A673 (cell line): ENCODE measurements at regions not wholly inside any gene's neighbourhood (a gene's known extent, or its start where the extent isn't known, plus 50 kb on each side); places are given as distances from the start of the nearest gene placed in this dataset.

ENCODE experiments used
- BruUV-seq: library from RNA; stranded (reverse); fragments of 400-500 nt; replicated peaks from 2 replicates; lab custom pipeline; 2021; lab: Mats Ljungman, UMichigan
- CTCF ChIA-PET: fragments of 300-600 bp; sonication (Branson Sonifier 250); formaldehyde crosslinking; loops from one replicate; lab custom pipeline; 2022; ENCODE audit warnings: antibody characterized with exemption; lab: Charles Lee
- POLR2A ChIA-PET: fragments of 300-600 bp; sonication (Branson Sonifier 250); formaldehyde crosslinking; loops from one replicate; lab custom pipeline; 2022; ENCODE audit warnings: antibody characterized with exemption; ENCODE audit not compliant: low non-redundant PET; lab: Charles Lee
- DNase-seq: peaks from one replicate; pipeline ENCODE4 v3.0.0-alpha.2; 2015; ENCODE audit warnings: low spot score
- H3K27ac ChIP-seq: fragments of 200-600 bp; sonication (generic); 2 replicates; pipeline ENCODE4 v1.5.1; 2016; ENCODE audit warnings: mixed run types, low read depth, mild to moderate bottlenecking, mixed read lengths, antibody characterized with exemption, low read length; ENCODE audit not compliant: poor library complexity, severe bottlenecking
- H3K27me3 ChIP-seq: fragments of 200-600 bp; sonication (generic); replicated peaks from 2 replicates; pipeline ENCODE4 v1.6.1; 2017; ENCODE audit warnings: mixed run types, low read depth, mild to moderate bottlenecking, mixed read lengths, antibody characterized with exemption, low read length; ENCODE audit not compliant: insufficient read depth, poor library complexity
- H3K36me3 ChIP-seq: fragments of 200-600 bp; sonication (generic); 2 replicates; pipeline ENCODE4 v1.6.1; 2016; ENCODE audit warnings: mixed run types, mild to moderate bottlenecking, mixed read lengths, antibody characterized with exemption, low read length; ENCODE audit not compliant: insufficient read depth, poor library complexity, severe bottlenecking
- H3K4me1 ChIP-seq: fragments of 200-600 bp; sonication (generic); 2 replicates; pipeline ENCODE4 v1.6.1; 2017; ENCODE audit warnings: mixed run types, mild to moderate bottlenecking, mixed read lengths, antibody characterized with exemption, low read length; ENCODE audit not compliant: insufficient read depth, poor library complexity, severe bottlenecking
- H3K4me3 ChIP-seq: fragments of 200-600 bp; sonication (generic); 2 replicates; pipeline ENCODE4 v1.5.1; 2016; ENCODE audit warnings: low read depth, mixed run types, mild to moderate bottlenecking, mixed read lengths, low read length; ENCODE audit not compliant: poor library complexity, severe bottlenecking
- H3K9me3 ChIP-seq: fragments of 200-600 bp; sonication (generic); 2 replicates; pipeline ENCODE4 v1.6.1; 2016; ENCODE audit warnings: mixed run types, low read depth, mild to moderate bottlenecking, mixed read lengths, antibody characterized with exemption, low read length; ENCODE audit not compliant: poor library complexity, severe bottlenecking
- CTCF ChIP-seq: fragments of 300-800, 200-600 bp; sonication (generic); conservative IDR thresholded peaks from 2 replicates; pipeline ENCODE4 v1.5.1; 2017; ENCODE audit warnings: low read depth, mild to moderate bottlenecking, antibody characterized with exemption, low read length, moderate library complexity, mixed read lengths
- EZH2 ChIP-seq: fragments of 200-600 bp; sonication (generic); IDR thresholded peaks from 2 replicates; pipeline ENCODE4 v1.6.1; 2017; ENCODE audit warnings: borderline replicate concordance, low read depth, mild to moderate bottlenecking, mixed read lengths, antibody characterized with exemption, low read length; ENCODE audit not compliant: poor library complexity, severe bottlenecking
- intact Hi-C: fragments of 100-400 bp; cut with micrococcal nuclease; formaldehyde crosslinking; loops from one replicate; pipeline ENCODE4 v1.10.0; 2022; ENCODE audit not compliant: unreplicated experiment

DNA sequence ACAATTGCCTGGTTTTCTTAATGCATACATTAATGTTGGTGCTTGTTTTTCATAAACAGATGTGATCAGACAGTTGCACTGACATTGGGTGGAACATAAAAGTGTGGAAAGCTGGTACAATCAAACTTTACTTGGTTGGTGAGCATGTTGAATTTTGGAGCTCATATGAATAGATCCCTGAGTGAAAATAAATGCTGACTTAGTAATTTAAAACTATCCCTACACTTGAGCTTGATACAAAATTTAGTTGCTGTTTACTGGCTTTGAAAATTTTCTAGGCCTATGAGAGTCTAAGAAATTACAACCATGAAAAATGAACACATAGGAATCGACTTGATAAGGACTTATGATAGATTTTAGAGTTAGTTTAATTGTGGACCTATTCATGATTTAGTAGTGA is 551.8 kb upstream of the PABPC4L start:
- H3K27ac ChIP-seq: no peak overlapping the region
- ChIA-PET CTCF (no interaction called here), POLR2A (no interaction called here)
- intact Hi-C loops: no loop called here
- no peak for TF ChIP-seq EZH2
- no peak for TF ChIP-seq CTCF
- BruUV-seq: no TSS peak
- no peaks in the 10 kb centered on the region for H3K27me3 ChIP-seq
- no peaks in the 10 kb centered on the region for H3K9me3 ChIP-seq
- no peak for DNase-seq
- H3K36me3 ChIP-seq: no peaks in the 10 kb centered on the region
- H3K4me3 ChIP-seq: no peak overlapping the region
- H3K4me1 ChIP-seq: no peaks in the 10 kb centered on the region

DNA sequence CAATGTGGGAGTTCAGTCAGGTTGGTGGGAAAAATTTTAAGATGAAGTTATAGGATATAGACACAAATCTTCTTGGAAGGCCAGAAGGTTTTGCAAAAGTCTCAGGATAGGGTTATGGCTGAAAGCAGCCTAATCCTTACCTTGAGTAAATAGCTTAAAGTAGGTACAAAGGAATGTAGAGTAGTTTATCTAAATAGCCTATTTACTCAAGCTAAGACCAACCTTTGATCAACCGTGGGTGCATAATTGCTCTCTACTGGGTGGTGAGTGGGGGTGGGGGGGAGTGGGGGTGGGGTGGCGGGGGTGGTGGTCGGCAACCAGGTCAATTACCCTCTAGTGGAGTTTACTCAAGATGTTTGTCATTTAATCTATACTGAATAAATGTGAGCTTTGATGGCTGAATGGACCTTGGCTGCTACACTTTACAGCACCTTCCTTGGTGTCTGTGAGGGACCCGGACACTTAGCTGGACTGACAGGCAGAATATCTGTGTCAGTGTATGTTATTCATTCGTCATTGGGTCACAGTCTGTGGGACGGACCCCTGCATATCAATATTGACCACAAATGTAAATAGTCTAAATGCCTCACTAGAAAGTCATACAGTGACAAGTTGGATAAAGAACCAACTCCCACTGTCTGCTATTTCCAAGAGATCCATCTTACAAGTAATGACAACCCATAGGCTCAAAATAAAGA is 545.7 kb upstream of the PABPC4L start:
- CTCF ChIA-PET: no interaction called here
- H3K36me3 ChIP-seq: no peaks in the 10 kb centered on the region
- BruUV-seq: no TSS peak
- no peaks in the 10 kb centered on the region for H3K4me1 ChIP-seq
- H3K4me3 ChIP-seq: no peak overlapping the region
- no peak for DNase-seq
- H3K27ac ChIP-seq: no peak overlapping the region
- no peaks in the 10 kb centered on the region for H3K9me3 ChIP-seq
- no peaks in the 10 kb centered on the region for H3K27me3 ChIP-seq
- intact Hi-C loops: no loop called here
- POLR2A ChIA-PET: interaction anchor here (1.0 kb wide), 1 partner anchor 441 kb away, joined by 6 read pairs; no protein-coding TSS in a partner anchor
- no peak for TF ChIP-seq EZH2
- TF ChIP-seq CTCF: no peak

DNA sequence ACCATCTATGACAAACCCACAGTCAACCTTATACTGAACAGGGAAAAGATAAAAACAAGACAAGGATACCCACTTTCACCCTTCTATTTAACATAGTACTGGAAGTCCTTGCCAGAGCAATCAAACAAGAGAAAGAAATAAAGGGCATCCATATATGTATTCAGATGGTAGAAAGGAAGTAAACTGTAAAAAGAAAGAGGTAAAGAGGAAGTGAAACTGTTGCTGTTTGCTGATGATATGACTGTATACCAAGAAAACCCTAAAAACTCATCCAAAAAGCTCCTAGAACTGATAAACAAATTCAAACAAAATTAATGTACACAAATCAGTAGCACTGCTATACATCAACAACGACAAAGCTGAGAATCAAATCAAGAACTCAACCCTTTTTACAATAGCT is 538.7 kb upstream of the PABPC4L start:
- H3K4me3 ChIP-seq: no peak overlapping the region
- no peaks in the 10 kb centered on the region for H3K27me3 ChIP-seq
- POLR2A ChIA-PET: no interaction called here
- no TSS peak for BruUV-seq
- H3K36me3 ChIP-seq: no peaks in the 10 kb centered on the region
- no peaks in the 10 kb centered on the region for H3K4me1 ChIP-seq
- TF ChIP-seq CTCF (no peak), EZH2 (no peak)
- intact Hi-C loops: no loop called here
- no peak overlapping the region for H3K27ac ChIP-seq
- CTCF ChIA-PET: no interaction called here
- no peak for DNase-seq
- H3K9me3 ChIP-seq: no peaks in the 10 kb centered on the region
